HFFc6 (cell line): ENCODE measurements at regions not wholly inside any gene's neighbourhood (a gene's known extent, or its start where the extent isn't known, plus 50 kb on each side); places are given as distances from the start of the nearest gene placed in this dataset.

Source experiments
- DNase-seq: peaks from one replicate; pipeline ENCODE4 v3.0.0-alpha.2; 2018
- H3K27ac Mint-ChIP-seq: 2 replicates; pipeline ENCODE4 v1.8.0; 2020; ENCODE audit warnings: mild to moderate bottlenecking, mixed read lengths
- H3K27me3 Mint-ChIP-seq: 2 replicates; pipeline ENCODE4 v1.8.0; 2021; ENCODE audit warnings: mild to moderate bottlenecking, moderate library complexity, mixed read lengths; ENCODE audit not compliant: insufficient read depth
- H3K36me3 Mint-ChIP-seq: 2 replicates; pipeline ENCODE4 v1.8.0; 2021; ENCODE audit warnings: low read depth, mixed read lengths
- H3K4me1 Mint-ChIP-seq: 2 replicates; pipeline ENCODE4 v1.8.0; 2020; ENCODE audit warnings: low read depth, mixed read lengths
- H3K4me3 Mint-ChIP-seq: 2 replicates; pipeline ENCODE4 v1.8.0; 2020; ENCODE audit warnings: mild to moderate bottlenecking, moderate library complexity, mixed read lengths
- H3K9me3 Mint-ChIP-seq: 2 replicates; pipeline ENCODE4 v1.8.0; 2020; ENCODE audit warnings: mild to moderate bottlenecking, mixed read lengths
- CTCF ChIP-seq: fragments of 200-600 bp; sonication (generic); IDR thresholded peaks from 2 replicates; pipeline ENCODE4 v1.5.0; 2021; ENCODE audit warnings: antibody characterized with exemption, mild to moderate bottlenecking

GRCh38 chr4:3676196-3676595 lies 90.0 kb upstream of the ADRA2C start:
- peaks cover 9% of the 10 kb centered on the region; the same call in 1 of the 2 replicates for H3K36me3 Mint-ChIP-seq

GRCh38 chr4:3675251-3676115 lies 90.7 kb upstream of the ADRA2C start:
- no peak overlapping the region for H3K4me3 Mint-ChIP-seq
- H3K27me3 Mint-ChIP-seq, result peaks cover 40% of the 10 kb centered on the region
- peaks cover 9% of the 10 kb centered on the region; the same call in 1 of the 2 replicates for H3K36me3 Mint-ChIP-seq
- no peak for TF ChIP-seq CTCF
- DNase-seq, result no peak
- peaks cover 11% of the 10 kb centered on the region for H3K4me1 Mint-ChIP-seq
- no peak overlapping the region for H3K27ac Mint-ChIP-seq
- no peaks in the 10 kb centered on the region for H3K9me3 Mint-ChIP-seq

More at GRCh38 chr4:3676196-3676595, 90.0 kb upstream of the ADRA2C start:
- no peak for TF ChIP-seq CTCF
- Mint-ChIP-seq H3K27me3 (peaks cover 45% of the 10 kb centered on the region), H3K4me3 (no peak overlapping the region), H3K27ac (no peak overlapping the region), H3K9me3 (no peaks in the 10 kb centered on the region), H3K4me1 (peaks cover 11% of the 10 kb centered on the region)
- DNase-seq, result no peak

GRCh38 chr4:3674479-3674851 lies 91.7 kb upstream of the ADRA2C start:
- Mint-ChIP-seq H3K27ac (no peak overlapping the region), H3K9me3 (no peaks in the 10 kb centered on the region), H3K27me3 (peaks cover 39% of the 10 kb centered on the region), H3K36me3 (peaks cover 9% of the 10 kb centered on the region; the same call in 1 of the 2 replicates), H3K4me3 (no peak overlapping the region), H3K4me1 (peaks cover 11% of the 10 kb centered on the region)
- DNase-seq, result no peak
- TF ChIP-seq CTCF, result no peak

GRCh38 chr4:3673716-3674478 lies 92.3 kb upstream of the ADRA2C start:
- H3K27me3 Mint-ChIP-seq, result peaks cover 34% of the 10 kb centered on the region
- no peak for DNase-seq
- H3K9me3 Mint-ChIP-seq, result no peaks in the 10 kb centered on the region
- TF ChIP-seq CTCF, result no peak
- H3K27ac Mint-ChIP-seq, result no peak overlapping the region
- H3K36me3 Mint-ChIP-seq, result peaks cover 9% of the 10 kb centered on the region; the same call in 1 of the 2 replicates
- peaks cover 11% of the 10 kb centered on the region for H3K4me1 Mint-ChIP-seq
- no peak overlapping the region for H3K4me3 Mint-ChIP-seq

- H3K27ac Mint-ChIP-seq, result no peak overlapping the region
- H3K4me1 Mint-ChIP-seq, result peaks cover 11% of the 10 kb centered on the region
- H3K9me3 Mint-ChIP-seq, result no peaks in the 10 kb centered on the region
- no peak for DNase-seq
- H3K36me3 Mint-ChIP-seq, result peaks cover 9% of the 10 kb centered on the region; the same call in 1 of the 2 replicates
- no peak overlapping the region for H3K4me3 Mint-ChIP-seq
- H3K27me3 Mint-ChIP-seq, result peaks cover 34% of the 10 kb centered on the region
- no peak for TF ChIP-seq CTCF
Measured at GRCh38 chr4:3673176-3673575, 93.0 kb upstream of the ADRA2C start.
